NCI-H345 treated with DMSO at 0.1 percent for 48 hours (cell line): ENCODE measurements at regions not wholly inside any gene's neighbourhood (a gene's known extent, or its start where the extent isn't known, plus 50 kb on each side); places are given as distances from the start of the nearest gene placed in this dataset.
"Not testable (repeated sequence)": the region's sequence is repeated elsewhere in the genome, so short reads cannot be mapped to it uniquely, and the experiment has no call there.

ENCODE experiments used
- DNase-seq: peaks from one replicate; lab custom pipeline; 2025; ENCODE audit not compliant: unreplicated experiment; lab: John Stamatoyannopoulos, UW

GRCh38 chr6:140790109-140790508 lies 1342.6 kb upstream of the GJE1 start:
- DNase-seq: no peak

- no peak for DNase-seq
Observed at GRCh38 chr6:140789466-140789865, 1343.3 kb upstream of the GJE1 start.

- no peak for DNase-seq
Observed at GRCh38 chr6:140785926-140786325, 1346.8 kb upstream of the GJE1 start.

- DNase-seq: no peak
Observed at GRCh38 chr6:140784573-140784972, 1348.2 kb upstream of the GJE1 start.

GRCh38 chr6:140783504-140783903 lies 1349.2 kb upstream of the GJE1 start:
- not testable (repeated sequence) for DNase-seq

GRCh38 chr6:140782941-140783340 lies 1349.8 kb upstream of the GJE1 start:
- DNase-seq: no peak

GRCh38 chr6:140779991-140780596 lies 1352.6 kb upstream of the GJE1 start:
- no peak for DNase-seq

- no peak for DNase-seq
Observed at GRCh38 chr6:140779341-140779740, 1353.4 kb upstream of the GJE1 start.

GRCh38 chr6:140777780-140778179 lies 1354.9 kb upstream of the GJE1 start:
- DNase-seq: no peak

DNA sequence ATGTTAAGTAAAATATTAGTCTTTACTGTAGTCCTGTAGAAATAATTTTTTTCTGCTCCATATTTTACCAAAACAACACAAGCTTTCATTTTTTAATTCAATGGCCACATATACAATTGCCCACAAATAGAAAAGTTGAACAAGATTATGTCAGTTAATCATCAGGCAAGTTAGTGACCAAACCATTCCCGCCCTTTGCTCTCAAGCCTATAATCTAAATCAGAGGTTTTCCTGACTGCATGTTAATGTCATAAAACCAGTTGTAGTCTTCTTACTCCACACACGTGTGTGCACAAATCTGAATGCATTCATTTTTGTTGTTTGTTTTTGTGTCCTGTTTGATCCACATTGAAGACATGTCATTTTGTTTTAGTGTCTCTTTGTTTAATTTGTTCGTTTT lies 1357.7 kb upstream of the GJE1 start:
- DNase-seq: no peak

DNA sequence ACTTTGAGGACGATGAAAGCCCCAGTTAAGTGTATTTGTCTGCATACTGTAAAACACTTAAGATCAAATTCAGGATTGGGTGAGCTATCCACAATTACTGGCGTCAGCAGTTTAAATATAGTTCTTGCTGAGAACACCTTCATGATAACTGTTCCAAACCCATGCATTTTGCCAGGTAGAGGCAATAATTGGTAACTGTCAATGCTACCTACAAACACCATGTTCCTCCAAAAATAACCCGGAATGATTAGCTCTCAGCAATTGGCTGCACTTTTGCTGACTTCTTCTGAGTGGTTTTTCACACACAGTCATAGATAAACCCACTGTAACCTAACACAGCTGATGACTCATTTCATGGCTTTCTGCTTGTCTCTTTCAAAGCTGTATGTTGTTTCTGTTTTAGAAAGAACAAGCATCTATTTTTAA lies 1358.6 kb upstream of the GJE1 start:
- peak; percentile 3 for DNase-seq

GRCh38 chr6:140773276-140773675 lies 1359.4 kb upstream of the GJE1 start:
- no peak for DNase-seq

- DNase-seq: no peak
Observed at GRCh38 chr6:140772576-140772975, 1360.1 kb upstream of the GJE1 start.

GRCh38 chr6:140768133-140768532 lies 1364.6 kb upstream of the GJE1 start:
- no peak for DNase-seq

GRCh38 chr6:140766999-140767398 lies 1365.7 kb upstream of the GJE1 start:
- no peak for DNase-seq

GRCh38 chr6:140758169-140758877 lies 1374.4 kb upstream of the GJE1 start:
- DNase-seq: no peak

GRCh38 chr6:140752234-140752633 lies 1377.8 kb upstream of the CITED2 start:
- DNase-seq: no peak

GRCh38 chr6:140747114-140747513 lies 1372.7 kb upstream of the CITED2 start:
- no peak for DNase-seq

DNA sequence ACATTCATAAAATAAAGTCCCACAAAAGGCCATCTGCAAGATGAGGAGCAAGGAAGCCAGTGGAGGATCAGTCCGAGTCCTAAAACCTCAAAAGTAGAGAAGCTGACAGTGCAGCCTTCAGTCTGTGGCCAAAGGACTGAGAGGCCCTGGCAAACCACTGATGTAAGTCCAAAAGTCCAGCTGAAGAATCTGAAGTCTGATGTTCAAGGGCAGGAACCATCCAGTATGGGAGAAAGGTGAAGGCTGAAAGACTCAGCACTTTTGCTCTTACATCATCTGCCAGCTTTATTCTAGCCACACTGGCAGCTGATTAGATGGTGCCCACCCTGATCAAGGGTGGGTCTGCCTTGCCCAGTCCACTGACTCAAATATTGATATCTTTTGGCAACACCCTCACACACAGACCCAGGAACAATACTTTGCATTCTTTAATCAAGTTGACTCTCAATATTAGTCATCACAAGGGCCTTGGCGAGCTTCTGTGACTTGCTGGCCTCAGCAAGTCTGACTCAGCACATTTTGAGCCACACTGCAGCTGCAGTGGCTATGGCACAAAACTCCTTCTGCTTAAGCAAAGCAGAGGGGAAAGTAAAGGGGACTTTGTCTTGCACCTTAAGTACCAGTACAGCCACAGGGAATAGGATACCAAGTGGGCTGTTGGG lies 1370.3 kb upstream of the CITED2 start:
- no peak for DNase-seq

DNA sequence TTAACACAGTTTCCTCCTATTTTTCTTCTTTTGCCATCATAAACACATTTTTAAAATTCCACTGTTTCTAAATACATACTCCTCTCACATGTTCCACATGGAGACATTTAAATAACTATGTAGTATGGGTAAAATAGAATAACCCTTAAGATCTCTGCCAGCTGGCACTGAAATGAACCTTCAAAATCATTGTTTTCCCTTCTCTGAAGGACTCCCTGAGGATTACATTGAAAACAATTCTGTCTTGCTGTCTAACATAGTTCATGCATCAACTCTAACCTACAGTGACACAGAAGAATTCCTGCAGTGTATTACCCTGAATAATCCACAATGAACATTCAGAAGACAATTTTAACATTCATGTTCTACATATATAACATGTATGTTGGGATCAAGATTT lies 1361.8 kb upstream of the CITED2 start:
- peak; percentile 13 for DNase-seq

DNA sequence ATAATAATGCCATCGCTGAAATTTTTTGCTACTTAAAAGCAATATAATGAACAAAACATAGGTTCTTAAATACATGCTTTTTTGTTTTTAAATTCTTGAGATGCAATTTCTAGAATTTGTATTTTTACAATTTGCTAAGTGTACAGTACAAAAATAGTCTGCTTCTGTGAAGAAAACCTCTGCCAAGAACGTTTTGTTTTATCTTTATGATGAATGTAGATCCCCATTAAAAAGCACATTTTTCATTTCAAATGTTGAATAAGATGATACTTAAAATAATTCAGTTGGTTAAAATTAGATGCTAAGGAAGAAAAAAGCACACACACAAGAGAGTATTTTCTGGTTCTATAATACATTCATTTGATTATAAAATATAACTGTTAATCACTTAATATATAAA lies 1358.5 kb upstream of the CITED2 start:
- DNase-seq: no peak

GRCh38 chr6:140732155-140732554 lies 1357.7 kb upstream of the CITED2 start:
- DNase-seq: no peak
